Inferior parietal cortex (tissue), 1 donor: ENCODE measurements at regions not wholly inside any gene's neighbourhood (a gene's known extent, or its start where the extent isn't known, plus 50 kb on each side); places are given as distances from the start of the nearest gene placed in this dataset.

ENCODE experiments used
- DNase-seq: peaks from one replicate; pipeline ENCODE4 v3.0.0-alpha.2; 2016; ENCODE audit errors: extremely low spot score

- DNase-seq, result no peak
Observed at GRCh38 chr3:76010252-76010651, 224.9 kb upstream of the ZNF717 start.

GRCh38 chr3:76011121-76011520 lies 225.8 kb upstream of the ZNF717 start:
- no peak for DNase-seq

GRCh38 chr3:76015496-76015895 lies 230.1 kb upstream of the ZNF717 start:
- no peak for DNase-seq

DNA sequence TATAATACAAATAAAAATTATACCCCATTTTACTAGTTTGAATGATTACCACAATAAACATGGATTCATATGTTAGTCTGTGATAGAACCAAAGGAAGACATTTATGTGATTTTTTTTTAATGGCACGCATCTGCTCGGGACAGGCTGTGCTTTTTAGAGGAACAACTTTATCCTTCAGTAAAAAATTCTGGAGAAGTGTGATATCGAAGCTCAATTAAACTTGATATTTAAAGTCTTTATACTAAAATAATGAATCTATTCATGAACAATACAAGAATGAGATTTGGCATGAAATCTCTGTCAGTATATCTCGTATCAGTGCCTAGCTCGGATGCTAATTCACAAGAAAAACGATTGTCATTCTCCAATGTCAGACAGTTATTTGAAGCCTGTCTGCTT lies 230.8 kb upstream of the ZNF717 start:
- DNase-seq, result no peak

DNA sequence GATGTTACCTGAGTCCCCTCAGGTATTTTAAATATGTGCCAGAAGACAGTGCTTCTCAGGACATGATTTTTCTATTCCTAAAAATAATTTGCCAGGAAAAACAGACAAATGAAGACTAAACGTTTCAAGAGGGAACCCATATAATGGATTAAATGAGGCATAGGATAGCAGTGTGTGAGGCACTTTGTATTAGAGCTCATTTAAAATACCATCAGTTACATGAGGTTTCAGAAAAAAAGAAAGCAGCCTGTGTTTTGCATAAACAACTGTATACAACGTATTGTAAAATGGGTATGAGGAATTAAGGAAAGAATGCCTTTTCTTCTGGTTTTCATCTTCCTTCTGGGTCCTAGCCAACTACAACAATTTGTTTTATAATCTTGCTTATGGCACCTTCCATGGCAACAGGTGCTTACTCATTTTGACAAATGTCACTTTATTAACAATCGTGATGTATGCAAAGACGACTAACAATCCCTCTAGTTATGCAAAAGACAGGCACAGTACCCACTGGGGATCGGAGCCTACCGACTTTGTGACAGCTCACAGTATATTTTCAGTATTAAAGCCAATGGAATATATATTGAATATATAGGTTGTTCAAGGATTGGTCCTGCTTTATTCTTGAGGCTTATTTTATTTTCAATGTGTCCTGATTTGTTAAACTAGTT lies 231.6 kb upstream of the ZNF717 start:
- DNase-seq, result no peak

- DNase-seq, result no peak
Observed at GRCh38 chr3:76021376-76021775, 236.0 kb upstream of the ZNF717 start.

DNA sequence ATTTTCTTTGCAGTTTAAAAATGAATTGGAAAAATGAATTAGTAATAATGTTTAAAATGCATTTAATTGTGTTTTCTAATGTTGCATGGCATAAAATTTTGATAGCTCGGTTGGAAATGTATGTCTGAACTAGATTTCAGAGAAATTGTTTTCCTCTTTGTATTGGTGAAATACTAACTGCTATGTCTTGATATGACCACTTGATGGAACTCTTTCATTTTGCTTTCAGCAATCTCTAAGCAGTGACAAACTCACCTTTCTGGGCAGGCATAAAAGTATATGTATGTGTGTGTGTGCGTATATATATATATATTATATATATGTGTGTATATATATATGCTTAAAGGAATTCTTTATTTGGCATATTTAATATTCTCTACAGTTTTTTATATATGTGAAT lies 239.3 kb upstream of the ZNF717 start:
- peak; percentile 17 for DNase-seq

GRCh38 chr3:76025561-76025960 lies 240.2 kb upstream of the ZNF717 start:
- no peak for DNase-seq

GRCh38 chr3:76026379-76026778 lies 241.0 kb upstream of the ZNF717 start:
- DNase-seq, result no peak

GRCh38 chr3:76028774-76029173 lies 243.4 kb upstream of the ZNF717 start:
- DNase-seq, result no peak

DNA sequence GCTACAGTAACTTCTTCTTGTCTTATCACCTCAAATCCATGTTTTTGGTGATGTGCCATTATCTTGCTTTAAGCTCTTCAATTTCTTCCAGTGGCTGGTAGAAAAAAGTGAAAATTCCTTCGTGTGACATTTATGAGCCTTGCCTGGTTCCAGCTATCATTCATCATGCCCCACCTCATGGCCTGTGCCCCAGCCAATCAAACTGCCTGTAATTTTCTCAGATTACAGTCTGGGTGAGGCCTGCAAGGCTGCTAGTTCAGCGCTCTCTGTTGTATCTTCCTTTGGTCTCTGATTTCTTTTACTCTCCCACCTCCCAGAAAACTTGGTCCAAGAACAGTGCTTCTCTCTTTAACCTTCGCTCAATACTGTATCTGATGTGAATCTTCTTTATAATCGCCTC lies 249.3 kb upstream of the ZNF717 start:
- no peak for DNase-seq

DNA sequence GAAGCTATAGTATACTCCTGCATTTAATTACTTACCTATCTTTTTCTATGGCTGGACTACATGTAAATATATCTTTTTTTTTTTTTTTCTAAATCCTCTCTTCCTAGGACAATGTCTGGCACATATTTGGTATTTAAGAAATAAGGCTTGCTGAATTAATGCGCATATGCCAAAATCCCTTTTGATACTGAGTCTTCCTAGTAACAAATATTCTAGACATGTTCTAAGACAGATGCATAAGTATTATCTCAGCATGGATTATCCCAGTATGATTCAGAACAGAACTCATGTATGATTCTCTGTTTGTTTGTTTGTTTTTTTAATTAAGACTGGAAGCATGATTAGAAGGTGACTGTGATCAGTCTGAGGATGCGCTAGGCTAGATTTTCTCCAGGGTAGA lies 249.8 kb upstream of the ZNF717 start:
- no peak for DNase-seq

DNA sequence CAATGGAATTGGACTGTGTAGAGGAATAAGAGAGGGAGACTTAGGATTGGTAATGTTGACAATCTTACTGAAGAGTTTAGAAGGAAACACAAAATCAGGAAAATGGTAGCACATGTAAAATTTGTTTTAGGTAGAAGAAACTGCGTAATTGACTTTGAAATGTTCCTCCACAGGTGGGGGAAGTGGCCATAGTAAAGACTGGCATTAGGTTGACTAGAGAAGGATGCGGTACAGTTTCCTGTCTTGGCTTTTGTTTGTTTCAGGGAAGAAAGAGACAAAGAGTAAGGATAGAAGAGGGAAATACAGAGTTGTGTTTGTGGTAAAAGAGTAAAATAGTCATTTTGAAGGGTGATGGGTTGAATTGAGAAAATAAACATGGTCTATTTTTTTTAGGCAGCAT lies 253.6 kb upstream of the ZNF717 start:
- no peak for DNase-seq

- DNase-seq, result no peak
Observed at GRCh38 chr3:76039431-76039830, 254.1 kb upstream of the ZNF717 start.

GRCh38 chr3:76040946-76041345 lies 255.6 kb upstream of the ZNF717 start:
- DNase-seq, result no peak

DNA sequence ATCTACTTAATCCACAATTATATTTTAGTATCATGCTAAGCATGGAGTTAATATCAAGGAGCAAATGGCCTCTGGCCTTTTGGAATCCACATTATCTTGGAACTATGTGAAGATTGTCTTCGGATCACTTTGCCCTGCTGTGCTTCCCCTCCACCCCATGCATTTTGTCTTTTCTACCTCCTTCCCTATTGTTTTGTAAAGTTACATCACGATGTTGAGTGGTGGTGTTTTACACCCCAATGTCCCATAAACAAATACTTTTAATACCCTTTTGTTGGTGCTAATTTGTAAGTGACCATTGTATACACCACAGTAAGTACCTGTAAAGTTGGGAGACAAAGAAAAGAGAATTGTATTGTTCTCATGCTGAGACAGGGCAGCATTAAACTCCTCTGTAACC lies 258.4 kb upstream of the ZNF717 start:
- DNase-seq, result no peak

DNA sequence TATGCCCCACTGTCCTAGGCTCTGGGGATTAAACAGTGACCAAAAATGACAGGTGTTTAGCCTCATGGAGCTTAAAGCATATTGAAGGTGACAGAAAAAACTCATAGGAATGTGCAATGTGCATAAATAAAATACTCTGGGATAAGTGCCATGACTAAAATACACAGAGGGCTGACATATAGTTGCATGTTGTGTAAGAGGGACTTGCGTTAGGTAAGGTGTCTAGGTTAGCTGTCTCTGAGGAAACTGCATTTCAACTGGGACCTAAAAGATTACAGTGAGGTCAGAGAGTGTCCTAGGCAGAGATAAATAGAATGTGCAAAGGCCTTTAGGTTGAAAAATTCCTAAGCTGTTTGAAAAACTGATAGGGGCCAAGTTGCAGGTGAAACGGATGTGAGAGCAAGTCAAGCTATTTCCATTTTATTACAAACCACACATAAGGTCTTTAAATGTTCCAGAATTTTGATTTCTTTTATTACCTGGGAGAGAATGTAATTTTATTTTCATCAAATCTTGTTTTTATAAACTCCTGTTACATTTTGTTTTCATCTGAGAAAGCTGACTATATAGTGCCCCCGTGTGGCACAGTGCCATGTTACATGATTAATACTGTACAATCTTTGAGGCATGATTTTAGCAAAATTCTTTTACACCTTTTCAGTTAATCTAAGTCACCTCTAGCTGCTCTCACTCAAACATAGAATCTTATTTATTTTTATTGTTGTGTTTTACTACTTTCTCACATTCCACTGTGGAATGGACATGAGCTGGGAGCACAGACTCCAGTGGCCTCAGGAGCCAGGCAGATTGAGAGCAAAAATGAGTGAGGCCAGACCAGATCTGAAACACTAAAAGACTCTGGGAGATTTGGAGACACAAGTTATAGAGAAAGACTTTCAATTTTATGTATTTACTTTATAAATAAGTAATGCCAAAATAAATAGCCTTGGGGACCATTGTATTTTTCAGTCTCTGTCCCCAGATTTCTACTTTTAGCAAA lies 259.6 kb upstream of the ZNF717 start:
- peak; percentile 54 for DNase-seq

GRCh38 chr3:76047368-76047767 lies 262.0 kb upstream of the ZNF717 start:
- DNase-seq, result no peak

DNA sequence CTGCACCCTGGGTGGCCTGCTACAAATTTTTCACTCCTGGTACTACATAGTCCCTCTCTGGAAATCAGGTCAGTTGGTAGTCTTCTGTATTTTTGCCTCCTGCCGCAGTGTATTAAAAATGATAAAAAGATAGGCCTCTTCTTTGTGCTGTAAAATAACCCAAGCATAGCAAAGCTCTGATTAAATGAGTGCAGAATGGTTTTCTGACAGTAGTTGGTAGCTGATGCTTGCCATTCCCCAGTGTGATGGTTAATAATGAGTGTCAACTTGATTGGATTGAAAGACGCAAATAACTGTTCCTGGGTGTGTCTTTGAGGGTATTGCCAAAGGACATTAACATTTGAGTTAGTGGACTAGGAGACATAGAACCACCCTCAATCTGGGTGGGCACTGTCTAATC lies 264.4 kb upstream of the ZNF717 start:
- no peak for DNase-seq

GRCh38 chr3:76051145-76051544 lies 265.8 kb upstream of the ZNF717 start:
- DNase-seq, result no peak

- no peak for DNase-seq
Observed at GRCh38 chr3:76054404-76054803, 269.1 kb upstream of the ZNF717 start.

GRCh38 chr3:76061654-76062053 lies 276.3 kb upstream of the ZNF717 start:
- no peak for DNase-seq

- DNase-seq, result no peak
Observed at GRCh38 chr3:76063019-76063418, 277.7 kb upstream of the ZNF717 start.
